Neural progenitor cell (in vitro differentiated cells): ENCODE measurements at regions not wholly inside any gene's neighbourhood (a gene's known extent, or its start where the extent isn't known, plus 50 kb on each side); places are given as distances from the start of the nearest gene placed in this dataset.

Experiments
- DNase-seq: peaks from one replicate; pipeline ENCODE4 v3.0.0-alpha.2; 2016; ENCODE audit warnings: low spot score
- H2AFZ ChIP-seq: fragments of 200-600 bp; sonication (generic); replicated peaks from 2 replicates; pipeline ENCODE4 v1.6.1; 2016; ENCODE audit warnings: antibody characterized with exemption
- H3F3A ChIP-seq: fragments of 200-600 bp; sonication (generic); 2 replicates; pipeline ENCODE4 v1.6.1; 2016; ENCODE audit warnings: antibody characterized with exemption, low read depth
- H3K27ac ChIP-seq: fragments of 200-600 bp; sonication (generic); 2 replicates; pipeline ENCODE4 v1.5.1; 2016; ENCODE audit warnings: mild to moderate bottlenecking
- H3K27me3 ChIP-seq: fragments of 200-600 bp; sonication (generic); 2 replicates; pipeline ENCODE4 v1.6.1; 2016; ENCODE audit warnings: mild to moderate bottlenecking, moderate library complexity
- H3K36me3 ChIP-seq: fragments of 200-600 bp; sonication (generic); 2 replicates; pipeline ENCODE4 v1.5.1; 2016
- H3K4me1 ChIP-seq: fragments of 200-600 bp; sonication (generic); 2 replicates; pipeline ENCODE4 v1.6.1; 2016; ENCODE audit warnings: mixed run types
- H3K4me2 ChIP-seq: fragments of 200-600 bp; sonication (generic); 2 replicates; pipeline ENCODE4 v1.6.1; 2016
- H3K4me3 ChIP-seq: fragments of 200-600 bp; sonication (generic); 2 replicates; pipeline ENCODE4 v1.5.1; 2016
- H3K79me2 ChIP-seq: fragments of 200-600 bp; sonication (generic); 2 replicates; pipeline ENCODE4 v1.6.1; 2016; ENCODE audit warnings: low read depth
- H3K9ac ChIP-seq: fragments of 200-600 bp; sonication (generic); 2 replicates; pipeline ENCODE4 v1.6.1; 2016
- H3K9me3 ChIP-seq: fragments of 200-600 bp; sonication (generic); 2 replicates; pipeline ENCODE4 v1.5.1; 2016; ENCODE audit warnings: low read depth
- H4K20me1 ChIP-seq: fragments of 200-600 bp; sonication (generic); 2 replicates; pipeline ENCODE4 v1.6.1; 2016; ENCODE audit warnings: low read depth
- H3K27ac Mint-ChIP-seq: 3 replicates; pipeline ENCODE4 v1.8.0; 2021; ENCODE audit warnings: mixed read lengths
- H3K27me3 Mint-ChIP-seq: 2 replicates; pipeline ENCODE4 v1.8.0; 2022; ENCODE audit warnings: low read depth, mild to moderate bottlenecking, inconsistent platforms, moderate library complexity, mixed read lengths; ENCODE audit not compliant: insufficient read depth
- H3K36me3 Mint-ChIP-seq: 3 replicates; pipeline ENCODE4 v1.8.0; 2021; ENCODE audit warnings: mixed read lengths
- H3K4me1 Mint-ChIP-seq: 3 replicates; pipeline ENCODE4 v1.8.0; 2021; ENCODE audit warnings: mixed read lengths
- H3K4me3 Mint-ChIP-seq: 3 replicates; pipeline ENCODE4 v1.8.0; 2021; ENCODE audit warnings: mild to moderate bottlenecking, moderate library complexity, mixed read lengths
- H3K9me3 Mint-ChIP-seq: 3 replicates; pipeline ENCODE4 v1.8.0; 2020; ENCODE audit warnings: mixed read lengths
- CTCF ChIP-seq: fragments of 200-600 bp; sonication (generic); IDR thresholded peaks from 2 replicates; pipeline ENCODE4 v1.5.1; 2017; ENCODE audit warnings: antibody characterized with exemption, mild to moderate bottlenecking
- EZH2 ChIP-seq: fragments of 200-600 bp; sonication (generic); IDR thresholded peaks from 2 replicates; pipeline ENCODE4 v1.6.1; 2017; ENCODE audit warnings: antibody characterized with exemption, mild to moderate bottlenecking, moderate library complexity
- EZH2phosphoT487 ChIP-seq: fragments of 200-600 bp; sonication (generic); IDR thresholded peaks from 2 replicates; pipeline ENCODE4 v1.6.1; 2017; ENCODE audit warnings: antibody characterized with exemption

- Histone ChIP-seq H2AFZ (no peak overlapping the region), H3F3A (no peaks in the 10 kb centered on the region), H3K27ac (no peak overlapping the region), H3K9me3 (no peaks in the 10 kb centered on the region), H3K36me3 (no peaks in the 10 kb centered on the region), H3K9ac (no peak overlapping the region), H3K79me2 (no peaks in the 10 kb centered on the region), H3K4me3 (no peak overlapping the region), H3K4me1 (peaks cover 28% of the 10 kb centered on the region), H3K4me2 (no peak overlapping the region), H4K20me1 (no peaks in the 10 kb centered on the region), H3K27me3 (no peaks in the 10 kb centered on the region)
- peaks cover 15% of the 10 kb centered on the region for H3K27me3 Mint-ChIP-seq
- H3K4me3 Mint-ChIP-seq = no peak overlapping the region
- peaks cover 7% of the 10 kb centered on the region for H3K9me3 Mint-ChIP-seq
- TF ChIP-seq CTCF (no peak), EZH2phosphoT487 (no peak), EZH2 (no peak)
- H3K4me1 Mint-ChIP-seq = peaks cover 36% of the 10 kb centered on the region
- no peaks in the 10 kb centered on the region for H3K36me3 Mint-ChIP-seq
- no peak for DNase-seq
- no peak overlapping the region for H3K27ac Mint-ChIP-seq
These were observed 129.7 kb upstream of the PPP2R2D start for GRCh38 chr10:131770946-131771633.

GRCh38 chr10:131771634-131772358, 129.0 kb upstream of the PPP2R2D start:
- Mint-ChIP-seq H3K4me1 (peaks cover 36% of the 10 kb centered on the region), H3K27me3 (peaks cover 19% of the 10 kb centered on the region), H3K9me3 (peaks cover 14% of the 10 kb centered on the region), H3K27ac (peak overlapping the region; percentile 78), H3K4me3 (no peak overlapping the region), H3K36me3 (peaks cover 4% of the 10 kb centered on the region)
- no peak overlapping the region for H3K4me3 ChIP-seq
- peaks cover 32% of the 10 kb centered on the region for H3K4me1 ChIP-seq
- no peaks in the 10 kb centered on the region for H3K36me3 ChIP-seq
- H4K20me1 ChIP-seq = no peaks in the 10 kb centered on the region
- H3K27ac ChIP-seq = no peak overlapping the region
- H3K9me3 ChIP-seq = no peaks in the 10 kb centered on the region
- H2AFZ ChIP-seq = no peak overlapping the region
- TF ChIP-seq EZH2phosphoT487 (no peak), CTCF (no peak), EZH2 (no peak)
- H3K27me3 ChIP-seq = no peaks in the 10 kb centered on the region
- H3K79me2 ChIP-seq = no peaks in the 10 kb centered on the region
- DNase-seq = no peak
- H3K9ac ChIP-seq = no peak overlapping the region
- no peaks in the 10 kb centered on the region for H3F3A ChIP-seq
- no peak overlapping the region for H3K4me2 ChIP-seq

- H3K4me3 Mint-ChIP-seq = no peak overlapping the region
- Histone ChIP-seq H3K4me2 (no peak overlapping the region), H3K27me3 (no peaks in the 10 kb centered on the region), H3K4me3 (no peak overlapping the region), H3K9me3 (no peaks in the 10 kb centered on the region), H3K36me3 (no peaks in the 10 kb centered on the region), H3K79me2 (no peaks in the 10 kb centered on the region), H3K9ac (no peak overlapping the region), H4K20me1 (no peaks in the 10 kb centered on the region), H3K27ac (no peak overlapping the region), H2AFZ (no peak overlapping the region), H3K4me1 (peaks cover 32% of the 10 kb centered on the region), H3F3A (no peaks in the 10 kb centered on the region)
- H3K9me3 Mint-ChIP-seq = peaks cover 21% of the 10 kb centered on the region
- H3K27ac Mint-ChIP-seq = peak overlapping the region; percentile 78
- H3K36me3 Mint-ChIP-seq = peaks cover 4% of the 10 kb centered on the region
- TF ChIP-seq EZH2phosphoT487 (no peak), EZH2 (no peak), CTCF (no peak)
- peaks cover 36% of the 10 kb centered on the region for H3K4me1 Mint-ChIP-seq
- peaks cover 17% of the 10 kb centered on the region for H3K27me3 Mint-ChIP-seq
- DNase-seq = no peak
These were observed 128.4 kb upstream of the PPP2R2D start for GRCh38 chr10:131772441-131772840.
